IgD-negative memory B cell (primary cell): ENCODE measurements at regions not wholly inside any gene's neighbourhood (a gene's known extent, or its start where the extent isn't known, plus 50 kb on each side); places are given as distances from the start of the nearest gene placed in this dataset.
"Not testable (repeated sequence)": the region's sequence is repeated elsewhere in the genome, so short reads cannot be mapped to it uniquely, and the experiment has no call there.

ENCODE experiments used
- H3K27ac Mint-ChIP-seq, 3 donors: one replicate each; pipeline ENCODE4 v1.8.0; 2020 to 2022; ENCODE audit warnings: mild to moderate bottlenecking in 3 of 3, mixed read lengths in 3 of 3, moderate library complexity in 1 of 3
- H3K27me3 Mint-ChIP-seq: one replicate; pipeline ENCODE4 v1.8.0; 2021; ENCODE audit warnings: mixed read lengths
- H3K36me3 Mint-ChIP-seq: one replicate; pipeline ENCODE4 v1.8.0; 2020; ENCODE audit warnings: mild to moderate bottlenecking, mixed read lengths
- H3K4me1 Mint-ChIP-seq, 3 donors: one replicate each; pipeline ENCODE4 v1.8.0; 2020 to 2022; ENCODE audit warnings: mixed read lengths in 3 of 3, mild to moderate bottlenecking in 1 of 3
- H3K4me3 Mint-ChIP-seq, 4 donors: one replicate each; pipeline ENCODE4 v1.8.0; 2020 to 2022; ENCODE audit warnings: mild to moderate bottlenecking in 4 of 4, mixed read lengths in 4 of 4, moderate library complexity in 3 of 4
- H3K9me3 Mint-ChIP-seq, 3 donors: one replicate each; pipeline ENCODE4 v1.8.0; 2020 to 2021; ENCODE audit warnings: mixed read lengths in 3 of 3, mild to moderate bottlenecking in 1 of 3

DNA sequence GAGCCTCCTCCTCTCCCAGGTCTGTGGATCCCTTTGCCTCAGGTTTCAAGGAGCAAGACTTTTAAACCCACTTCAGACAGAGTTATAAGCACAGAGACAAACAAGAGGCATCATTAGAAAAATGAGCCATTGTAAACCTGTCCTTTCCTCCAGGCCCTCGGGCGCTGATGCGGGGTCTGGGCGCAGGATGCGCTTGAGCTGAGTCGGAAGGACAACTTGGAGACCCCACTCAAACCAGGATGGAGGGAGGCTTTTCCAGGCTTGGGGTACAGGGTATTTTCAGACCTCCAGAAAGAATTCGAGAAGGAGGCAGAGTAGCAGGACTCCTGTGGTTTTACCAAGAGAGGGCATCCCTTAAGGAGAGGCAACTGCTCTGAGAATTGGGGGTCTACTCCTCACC, 155.6 kb downstream of the NUFIP1 start:
- Mint-ChIP-seq H3K27me3 (peaks cover 7% of the 10 kb centered on the region), H3K4me3 (no peak overlapping the region), H3K27ac (no peak overlapping the region), H3K36me3 (peaks cover 2% of the 10 kb centered on the region), H3K9me3 (no peaks in the 10 kb centered on the region), H3K4me1 (no peaks in the 10 kb centered on the region)

GRCh38 chr13:44833139-44833538, 156.1 kb downstream of the NUFIP1 start:
- H3K9me3 Mint-ChIP-seq: no peaks in the 10 kb centered on the region

GRCh38 chr13:44826591-44827350, 162.5 kb downstream of the NUFIP1 start:
- Mint-ChIP-seq H3K27me3 (peaks cover 5% of the 10 kb centered on the region), H3K36me3 (peaks cover 2% of the 10 kb centered on the region), H3K4me3 (no peak overlapping the region), H3K9me3 (no peaks in the 10 kb centered on the region), H3K27ac (no peak overlapping the region), H3K4me1 (no peaks in the 10 kb centered on the region)

More at GRCh38 chr13:44833139-44833538, 156.1 kb downstream of the NUFIP1 start:
- no peak overlapping the region for H3K27ac Mint-ChIP-seq
- H3K36me3 Mint-ChIP-seq: peaks cover 2% of the 10 kb centered on the region
- H3K27me3 Mint-ChIP-seq: peaks cover 6% of the 10 kb centered on the region
- no peak overlapping the region for H3K4me3 Mint-ChIP-seq
- no peaks in the 10 kb centered on the region for H3K4me1 Mint-ChIP-seq

DNA sequence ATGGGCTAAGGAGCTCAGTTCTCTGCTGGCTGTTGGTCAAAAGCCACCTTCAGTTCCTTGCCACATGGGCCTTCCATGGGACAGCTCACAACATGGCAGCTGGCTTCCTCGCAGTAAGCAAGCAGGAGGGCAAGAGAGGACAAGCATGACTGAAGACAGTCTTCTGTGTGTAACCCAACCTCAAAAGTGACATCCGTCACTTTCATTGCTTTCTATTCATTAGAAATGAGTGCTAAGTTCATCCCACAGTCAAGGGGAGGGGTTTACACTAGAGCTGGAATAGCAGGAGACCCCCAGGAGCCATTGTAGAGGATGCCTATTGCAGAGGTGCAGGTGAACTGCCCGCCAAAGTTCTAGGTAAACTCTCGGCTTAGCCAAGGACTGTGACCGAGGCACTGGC, 163.3 kb downstream of the NUFIP1 start:
- peaks cover 2% of the 10 kb centered on the region for H3K27me3 Mint-ChIP-seq
- H3K4me1 Mint-ChIP-seq: no peaks in the 10 kb centered on the region
- H3K36me3 Mint-ChIP-seq: peaks cover 2% of the 10 kb centered on the region

DNA sequence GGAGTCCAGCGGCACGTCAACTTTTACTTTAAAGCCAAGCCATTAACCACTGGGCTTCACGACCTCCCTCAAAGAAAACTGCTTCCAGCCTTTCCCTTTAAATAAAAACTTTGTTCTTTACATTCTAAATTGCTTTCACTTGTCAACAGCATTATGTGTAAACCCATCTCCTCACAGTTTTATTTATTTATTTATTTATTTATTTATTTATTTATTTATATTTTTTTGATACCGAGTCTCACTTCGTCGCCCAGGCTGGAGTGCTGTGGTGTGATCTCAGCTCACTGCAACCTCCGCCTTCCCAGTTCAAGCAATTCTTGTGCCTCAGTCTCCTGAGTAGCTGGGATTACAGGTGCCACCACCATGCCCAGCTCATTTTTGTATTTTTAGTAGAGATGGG, 165.7 kb downstream of the NUFIP1 start:
- not testable (repeated sequence) for H3K27me3 Mint-ChIP-seq, H3K27ac Mint-ChIP-seq, H3K4me3 Mint-ChIP-seq, H3K4me1 Mint-ChIP-seq, H3K9me3 Mint-ChIP-seq, H3K36me3 Mint-ChIP-seq

More for the DNA sequence above, 163.3 kb downstream of the NUFIP1 start:
- H3K27ac Mint-ChIP-seq: no peak overlapping the region
- no peaks in the 10 kb centered on the region for H3K9me3 Mint-ChIP-seq
- no peak overlapping the region for H3K4me3 Mint-ChIP-seq

DNA sequence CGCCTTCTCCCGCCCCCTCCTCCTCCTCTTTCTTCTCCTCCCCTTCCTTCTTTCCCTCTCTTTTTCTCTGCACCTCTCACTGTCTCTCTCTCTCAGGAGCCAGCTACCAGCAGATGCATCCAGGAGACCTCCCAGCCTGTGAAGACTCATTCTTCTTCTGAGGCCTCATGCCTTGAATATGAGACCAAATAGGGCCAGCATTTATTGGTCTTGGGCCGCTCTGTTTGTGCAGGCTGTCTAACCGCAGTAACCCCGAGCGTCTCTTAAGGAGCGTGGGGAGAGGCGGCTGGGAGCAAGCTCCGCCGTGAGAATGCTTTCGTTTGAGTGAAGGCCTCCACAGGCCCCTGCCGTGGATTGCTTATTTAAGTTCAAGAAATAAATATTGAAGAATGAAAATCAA, 167.0 kb downstream of the NUFIP1 start:
- Mint-ChIP-seq H3K27me3 (peaks cover 10% of the 10 kb centered on the region), H3K27ac (no peak overlapping the region), H3K4me1 (no peaks in the 10 kb centered on the region), H3K36me3 (peaks cover 2% of the 10 kb centered on the region), H3K9me3 (no peaks in the 10 kb centered on the region), H3K4me3 (no peak overlapping the region)

- Mint-ChIP-seq H3K27ac (no peak overlapping the region), H3K4me1 (no peaks in the 10 kb centered on the region), H3K27me3 (peaks cover 13% of the 10 kb centered on the region), H3K4me3 (no peak overlapping the region), H3K9me3 (no peaks in the 10 kb centered on the region), H3K36me3 (peaks cover 2% of the 10 kb centered on the region)
These were observed 169.5 kb downstream of the NUFIP1 start for GRCh38 chr13:44819772-44820171.

- peaks cover 12% of the 10 kb centered on the region for H3K27me3 Mint-ChIP-seq
- no peaks in the 10 kb centered on the region for H3K36me3 Mint-ChIP-seq
- no peak overlapping the region for H3K4me3 Mint-ChIP-seq
- H3K9me3 Mint-ChIP-seq: no peaks in the 10 kb centered on the region
- H3K4me1 Mint-ChIP-seq: no peaks in the 10 kb centered on the region
- H3K27ac Mint-ChIP-seq: no peak overlapping the region
These were observed 170.0 kb downstream of the NUFIP1 start for GRCh38 chr13:44819245-44819644.

DNA sequence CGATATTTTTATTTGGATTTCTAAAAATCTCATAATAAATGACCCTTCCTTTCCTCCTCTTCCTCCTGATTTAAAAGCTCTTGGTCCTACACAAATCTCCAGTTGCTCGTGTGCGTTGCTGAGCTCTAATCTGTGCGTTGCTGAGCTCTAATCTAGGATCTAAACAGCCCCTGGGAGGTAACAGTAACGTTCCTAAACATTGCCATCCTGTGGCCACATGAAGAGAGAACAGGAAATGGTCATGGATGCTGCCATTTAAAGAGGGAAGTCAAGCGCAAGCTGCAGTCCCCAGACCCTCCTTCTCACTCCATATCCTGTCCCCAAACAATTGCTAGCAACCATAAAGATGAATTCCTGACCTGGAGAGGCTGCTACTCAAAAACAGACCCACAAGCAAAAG, 170.8 kb downstream of the NUFIP1 start:
- Mint-ChIP-seq H3K9me3 (no peaks in the 10 kb centered on the region), H3K36me3 (no peaks in the 10 kb centered on the region), H3K27ac (no peak overlapping the region), H3K4me1 (no peaks in the 10 kb centered on the region), H3K27me3 (peaks cover 11% of the 10 kb centered on the region), H3K4me3 (no peak overlapping the region)

GRCh38 chr13:44818016-44818415, 171.3 kb downstream of the NUFIP1 start:
- no peak overlapping the region for H3K4me3 Mint-ChIP-seq
- H3K9me3 Mint-ChIP-seq: no peaks in the 10 kb centered on the region
- no peak overlapping the region for H3K27ac Mint-ChIP-seq
- H3K27me3 Mint-ChIP-seq: peaks cover 11% of the 10 kb centered on the region
- no peaks in the 10 kb centered on the region for H3K36me3 Mint-ChIP-seq
- H3K4me1 Mint-ChIP-seq: no peaks in the 10 kb centered on the region

DNA sequence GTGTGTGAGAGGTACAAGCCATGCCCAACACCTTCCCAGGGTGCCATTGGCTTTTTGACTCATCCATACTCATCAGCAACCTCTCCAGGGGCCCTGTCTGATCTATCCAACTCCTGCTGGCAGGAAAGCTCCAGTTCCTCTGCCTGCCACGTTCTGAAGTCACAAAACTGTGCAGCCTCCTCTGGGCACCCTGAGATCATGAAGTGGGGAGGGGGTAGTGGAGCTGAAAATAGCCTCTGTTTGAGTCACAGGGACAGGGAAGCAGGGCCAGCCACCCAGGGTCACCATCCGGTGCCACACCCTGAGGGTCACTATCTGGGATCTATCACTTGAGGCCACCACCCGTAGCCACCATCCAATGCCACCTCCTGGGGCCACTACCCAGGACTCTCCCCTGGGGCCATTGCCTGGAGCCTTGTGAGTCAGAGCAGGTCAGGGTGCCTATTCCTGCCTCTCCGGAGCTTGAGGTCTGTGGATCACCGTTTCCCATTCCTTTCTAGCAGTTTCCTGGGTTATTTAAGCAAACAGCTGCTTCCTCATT, 172.1 kb downstream of the NUFIP1 start:
- no peak overlapping the region for H3K4me3 Mint-ChIP-seq
- peaks cover 0 to 3% (median 0%) of the 10 kb centered on the region in 3 donors for H3K4me1 Mint-ChIP-seq
- no peak overlapping the region for H3K27ac Mint-ChIP-seq
- no peaks in the 10 kb centered on the region for H3K9me3 Mint-ChIP-seq
- H3K27me3 Mint-ChIP-seq: peaks cover 11% of the 10 kb centered on the region
- H3K36me3 Mint-ChIP-seq: no peaks in the 10 kb centered on the region

- Mint-ChIP-seq H3K27ac (no peak overlapping the region), H3K27me3 (peaks cover 11% of the 10 kb centered on the region), H3K4me1 (peaks cover 0 to 3% (median 0%) of the 10 kb centered on the region in 3 donors), H3K4me3 (no peak overlapping the region), H3K36me3 (no peaks in the 10 kb centered on the region), H3K9me3 (no peaks in the 10 kb centered on the region)
These were observed 172.6 kb downstream of the NUFIP1 start for GRCh38 chr13:44816701-44817100.

- Mint-ChIP-seq H3K4me1 (peaks cover 0 to 3% (median 0%) of the 10 kb centered on the region in 3 donors), H3K36me3 (no peaks in the 10 kb centered on the region), H3K27me3 (peaks cover 10% of the 10 kb centered on the region), H3K27ac (no peak overlapping the region), H3K9me3 (no peaks in the 10 kb centered on the region), H3K4me3 (no peak overlapping the region)
These were observed 173.6 kb downstream of the NUFIP1 start for GRCh38 chr13:44815623-44816022.

DNA sequence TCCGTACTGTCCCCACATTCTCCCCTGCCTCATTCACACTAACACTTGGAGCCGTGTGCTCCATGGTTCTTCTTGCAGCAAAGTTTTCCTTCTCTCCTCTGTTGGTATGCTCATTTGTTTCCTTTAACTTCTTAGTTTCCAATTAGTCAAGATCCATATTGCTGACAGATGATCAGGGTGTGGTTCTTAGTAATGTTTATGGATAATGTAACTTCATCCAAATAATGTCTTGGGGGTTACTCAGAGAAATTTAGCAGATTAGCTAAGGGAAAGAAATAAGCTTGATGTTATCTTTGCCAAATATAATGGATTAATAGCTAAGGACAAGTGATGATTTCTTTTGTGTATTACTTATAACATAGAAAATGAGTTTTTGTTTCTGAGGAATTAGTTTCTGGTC, 174.4 kb downstream of the NUFIP1 start:
- Mint-ChIP-seq H3K4me1 (peaks cover 0 to 3% (median 0%) of the 10 kb centered on the region in 3 donors), H3K9me3 (no peaks in the 10 kb centered on the region), H3K27me3 (peaks cover 8% of the 10 kb centered on the region), H3K27ac (no peak overlapping the region), H3K36me3 (no peaks in the 10 kb centered on the region), H3K4me3 (no peak overlapping the region)

DNA sequence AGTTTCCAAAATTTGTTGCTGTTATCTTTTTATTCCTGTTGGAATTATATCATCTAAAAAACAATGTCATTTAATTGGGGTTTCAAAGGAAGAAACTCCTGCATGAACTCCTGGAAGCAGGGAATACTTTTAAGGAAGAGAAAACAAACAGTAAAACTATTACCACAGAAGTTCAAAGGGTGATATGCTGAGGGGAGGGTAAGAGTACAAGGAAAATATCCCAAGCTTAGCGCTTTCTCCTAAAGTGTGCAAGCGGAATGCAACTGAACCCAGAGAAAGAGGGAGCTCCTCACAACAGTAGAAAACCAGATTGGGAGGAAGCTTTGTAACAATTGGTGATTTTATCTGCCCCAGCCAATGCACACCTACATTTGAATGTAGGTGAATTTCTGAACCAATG, 175.1 kb downstream of the NUFIP1 start:
- H3K27me3 Mint-ChIP-seq: peaks cover 8% of the 10 kb centered on the region
- H3K36me3 Mint-ChIP-seq: no peaks in the 10 kb centered on the region
- no peak overlapping the region for H3K27ac Mint-ChIP-seq
- H3K9me3 Mint-ChIP-seq: no peaks in the 10 kb centered on the region
- H3K4me3 Mint-ChIP-seq: no peak overlapping the region
- H3K4me1 Mint-ChIP-seq: peaks cover 0 to 3% (median 0%) of the 10 kb centered on the region in 3 donors

DNA sequence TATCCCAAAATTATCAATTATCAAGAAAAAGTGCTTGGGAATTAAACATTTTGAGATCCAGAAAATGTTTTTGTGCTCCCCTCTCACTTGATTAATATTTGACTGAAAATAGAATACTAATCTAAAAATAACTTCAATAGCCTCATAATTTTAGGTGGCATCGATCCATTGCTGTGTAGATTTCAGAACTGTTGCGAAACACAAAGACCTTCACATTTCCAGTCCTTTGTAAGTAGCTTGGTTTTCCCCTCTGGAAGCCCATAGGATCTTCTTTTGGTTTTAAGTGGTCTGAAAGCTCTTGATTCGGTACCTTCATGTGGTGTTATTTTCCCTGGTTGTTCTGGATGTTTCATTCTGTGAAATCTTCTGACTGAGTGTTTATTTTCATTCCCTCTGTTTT, 176.5 kb downstream of the NUFIP1 start:
- Mint-ChIP-seq H3K27ac (no peak overlapping the region), H3K9me3 (no peaks in the 10 kb centered on the region), H3K4me3 (no peak overlapping the region), H3K36me3 (no peaks in the 10 kb centered on the region), H3K27me3 (peaks cover 5% of the 10 kb centered on the region), H3K4me1 (peaks cover 0 to 3% (median 0%) of the 10 kb centered on the region in 3 donors)
